ENCODE measurements at regions not wholly inside any gene's neighbourhood (a gene's known extent, or its start where the extent isn't known, plus 50 kb on each side); places are given as distances from the start of the nearest gene placed in this dataset.
"Not testable (repeated sequence)": the region's sequence is repeated elsewhere in the genome, so short reads cannot be mapped to it uniquely, and the experiment has no call there.

GRCh38 chr16:10297341-10298006, 88.4 kb upstream of the ATF7IP2 start:
- Histone ChIP-seq H3K9me3 (ENCODE audit: control insufficient read depth in 2 of 2, low read length in 2 of 2) (peaks cover 0 to 2% of the 10 kb centered on the region in 2 donors), H3K27ac (ENCODE audit: low read length) (no peak overlapping the region), H3K4me1 (ENCODE audit: control insufficient read depth, insufficient read depth, low read length) (no peaks in the 10 kb centered on the region), H3K9ac (ENCODE audit: low read length in 2 of 2) (no peak overlapping the region), H3K4me3 (ENCODE audit: low read length in 2 of 2) (no peak overlapping the region), H3K27me3 (ENCODE audit: control insufficient read depth in 1 of 2, insufficient read depth in 2 of 2, low read length in 2 of 2) (no peaks in the 10 kb centered on the region), H3K36me3 (ENCODE audit: control insufficient read depth in 2 of 2, insufficient read depth in 2 of 2, low read length in 2 of 2) (no peaks in the 10 kb centered on the region)

- no peak overlapping the region for H3K4me3 ChIP-seq (ENCODE audit: low read length in 2 of 2)
- no peak overlapping the region for H3K9ac ChIP-seq (ENCODE audit: low read length in 2 of 2)
- no peaks in the 10 kb centered on the region for H3K27me3 ChIP-seq (ENCODE audit: control insufficient read depth in 1 of 2, insufficient read depth in 2 of 2, low read length in 2 of 2)
- H3K27ac ChIP-seq (ENCODE audit: low read length): no peak overlapping the region
- H3K9me3 ChIP-seq (ENCODE audit: control insufficient read depth in 2 of 2, low read length in 2 of 2): no peaks in the 10 kb centered on the region
- no peaks in the 10 kb centered on the region for H3K36me3 ChIP-seq (ENCODE audit: control insufficient read depth in 2 of 2, insufficient read depth in 2 of 2, low read length in 2 of 2)
- no peaks in the 10 kb centered on the region for H3K4me1 ChIP-seq (ENCODE audit: control insufficient read depth, insufficient read depth, low read length)
These were observed 85.0 kb upstream of the ATF7IP2 start for GRCh38 chr16:10300905-10301304.

GRCh38 chr16:10301547-10301946, 84.3 kb upstream of the ATF7IP2 start:
- not testable (repeated sequence) for H3K9me3 ChIP-seq (ENCODE audit: control insufficient read depth in 2 of 2, low read length in 2 of 2); H3K9ac ChIP-seq (ENCODE audit: low read length in 2 of 2); H3K36me3 ChIP-seq (ENCODE audit: control insufficient read depth in 2 of 2, insufficient read depth in 2 of 2, low read length in 2 of 2); H3K4me1 ChIP-seq (ENCODE audit: control insufficient read depth, insufficient read depth, low read length); H3K27me3 ChIP-seq (ENCODE audit: control insufficient read depth in 1 of 2, insufficient read depth in 2 of 2, low read length in 2 of 2); H3K4me3 ChIP-seq (ENCODE audit: low read length in 2 of 2); H3K27ac ChIP-seq (ENCODE audit: low read length)

GRCh38 chr16:10305912-10306311, 79.9 kb upstream of the ATF7IP2 start:
- Histone ChIP-seq H3K36me3 (ENCODE audit: control insufficient read depth in 2 of 2, insufficient read depth in 2 of 2, low read length in 2 of 2) (no peaks in the 10 kb centered on the region), H3K4me3 (ENCODE audit: low read length in 2 of 2) (no peak overlapping the region), H3K4me1 (ENCODE audit: control insufficient read depth, insufficient read depth, low read length) (no peaks in the 10 kb centered on the region), H3K9ac (ENCODE audit: low read length in 2 of 2) (no peak overlapping the region), H3K27ac (ENCODE audit: low read length) (no peak overlapping the region), H3K27me3 (ENCODE audit: control insufficient read depth in 1 of 2, insufficient read depth in 2 of 2, low read length in 2 of 2) (no peaks in the 10 kb centered on the region), H3K9me3 (ENCODE audit: control insufficient read depth in 2 of 2, low read length in 2 of 2) (no peaks in the 10 kb centered on the region)

- Histone ChIP-seq H3K9me3 (ENCODE audit: control insufficient read depth in 2 of 2, low read length in 2 of 2) (no peaks in the 10 kb centered on the region), H3K9ac (ENCODE audit: low read length in 2 of 2) (no peak overlapping the region), H3K27me3 (ENCODE audit: control insufficient read depth in 1 of 2, insufficient read depth in 2 of 2, low read length in 2 of 2) (no peaks in the 10 kb centered on the region), H3K4me1 (ENCODE audit: control insufficient read depth, insufficient read depth, low read length) (no peaks in the 10 kb centered on the region), H3K4me3 (ENCODE audit: low read length in 2 of 2) (no peak overlapping the region), H3K36me3 (ENCODE audit: control insufficient read depth in 2 of 2, insufficient read depth in 2 of 2, low read length in 2 of 2) (no peaks in the 10 kb centered on the region), H3K27ac (ENCODE audit: low read length) (no peak overlapping the region)
These were observed 77.3 kb upstream of the ATF7IP2 start for GRCh38 chr16:10308305-10309193.

GRCh38 chr16:10309271-10309932, 76.5 kb upstream of the ATF7IP2 start:
- Histone ChIP-seq H3K27ac (ENCODE audit: low read length) (no peak overlapping the region), H3K9me3 (ENCODE audit: control insufficient read depth in 2 of 2, low read length in 2 of 2) (no peaks in the 10 kb centered on the region)

GRCh38 chr16:10312008-10312407, 73.9 kb upstream of the ATF7IP2 start:
- Histone ChIP-seq H3K4me1 (ENCODE audit: control insufficient read depth, insufficient read depth, low read length) (no peaks in the 10 kb centered on the region), H3K4me3 (ENCODE audit: low read length in 2 of 2) (no peak overlapping the region), H3K36me3 (ENCODE audit: control insufficient read depth in 2 of 2, insufficient read depth in 2 of 2, low read length in 2 of 2) (no peaks in the 10 kb centered on the region), H3K27me3 (ENCODE audit: control insufficient read depth in 1 of 2, insufficient read depth in 2 of 2, low read length in 2 of 2) (no peaks in the 10 kb centered on the region), H3K9me3 (ENCODE audit: control insufficient read depth in 2 of 2, low read length in 2 of 2) (no peaks in the 10 kb centered on the region), H3K27ac (ENCODE audit: low read length) (no peak overlapping the region), H3K9ac (ENCODE audit: low read length in 2 of 2) (no peak overlapping the region)

More at GRCh38 chr16:10309271-10309932, 76.5 kb upstream of the ATF7IP2 start:
- H3K27me3 ChIP-seq (ENCODE audit: control insufficient read depth in 1 of 2, insufficient read depth in 2 of 2, low read length in 2 of 2): no peaks in the 10 kb centered on the region
- no peak overlapping the region for H3K9ac ChIP-seq (ENCODE audit: low read length in 2 of 2)
- H3K36me3 ChIP-seq (ENCODE audit: control insufficient read depth in 2 of 2, insufficient read depth in 2 of 2, low read length in 2 of 2): no peaks in the 10 kb centered on the region
- H3K4me3 ChIP-seq (ENCODE audit: low read length in 2 of 2): no peak overlapping the region
- H3K4me1 ChIP-seq (ENCODE audit: control insufficient read depth, insufficient read depth, low read length): no peaks in the 10 kb centered on the region

GRCh38 chr16:10312784-10313724, 72.8 kb upstream of the ATF7IP2 start:
- H3K36me3 ChIP-seq (ENCODE audit: control insufficient read depth in 2 of 2, insufficient read depth in 2 of 2, low read length in 2 of 2): no peaks in the 10 kb centered on the region
- no peaks in the 10 kb centered on the region for H3K27me3 ChIP-seq (ENCODE audit: control insufficient read depth in 1 of 2, insufficient read depth in 2 of 2, low read length in 2 of 2)
- H3K9me3 ChIP-seq (ENCODE audit: control insufficient read depth in 2 of 2, low read length in 2 of 2): no peaks in the 10 kb centered on the region
- no peak overlapping the region for H3K27ac ChIP-seq (ENCODE audit: low read length)
- H3K4me1 ChIP-seq (ENCODE audit: control insufficient read depth, insufficient read depth, low read length): no peaks in the 10 kb centered on the region
- H3K9ac ChIP-seq (ENCODE audit: low read length in 2 of 2): no peak overlapping the region
- H3K4me3 ChIP-seq (ENCODE audit: low read length in 2 of 2): no peak overlapping the region

- H3K4me3 ChIP-seq (ENCODE audit: low read length in 2 of 2): no peak overlapping the region
- H3K36me3 ChIP-seq (ENCODE audit: control insufficient read depth in 2 of 2, insufficient read depth in 2 of 2, low read length in 2 of 2): no peaks in the 10 kb centered on the region
- H3K27ac ChIP-seq (ENCODE audit: low read length): no peak overlapping the region
- no peaks in the 10 kb centered on the region for H3K27me3 ChIP-seq (ENCODE audit: control insufficient read depth in 1 of 2, insufficient read depth in 2 of 2, low read length in 2 of 2)
- no peaks in the 10 kb centered on the region for H3K4me1 ChIP-seq (ENCODE audit: control insufficient read depth, insufficient read depth, low read length)
- no peak overlapping the region for H3K9ac ChIP-seq (ENCODE audit: low read length in 2 of 2)
- H3K9me3 ChIP-seq (ENCODE audit: control insufficient read depth in 2 of 2, low read length in 2 of 2): no peaks in the 10 kb centered on the region
These were observed 71.5 kb upstream of the ATF7IP2 start for GRCh38 chr16:10314317-10314716.

GRCh38 chr16:10314811-10315210, 71.0 kb upstream of the ATF7IP2 start:
- Histone ChIP-seq H3K27ac (ENCODE audit: low read length) (no peak overlapping the region), H3K9ac (ENCODE audit: low read length in 2 of 2) (no peak overlapping the region), H3K27me3 (ENCODE audit: control insufficient read depth in 1 of 2, insufficient read depth in 2 of 2, low read length in 2 of 2) (no peaks in the 10 kb centered on the region), H3K9me3 (ENCODE audit: control insufficient read depth in 2 of 2, low read length in 2 of 2) (no peaks in the 10 kb centered on the region), H3K4me3 (ENCODE audit: low read length in 2 of 2) (no peak overlapping the region), H3K36me3 (ENCODE audit: control insufficient read depth in 2 of 2, insufficient read depth in 2 of 2, low read length in 2 of 2) (no peaks in the 10 kb centered on the region), H3K4me1 (ENCODE audit: control insufficient read depth, insufficient read depth, low read length) (no peaks in the 10 kb centered on the region)
